K562 (cell line): ENCODE measurements at regions not wholly inside any gene's neighbourhood (a gene's known extent, or its start where the extent isn't known, plus 50 kb on each side); places are given as distances from the start of the nearest gene placed in this dataset.
A peak's percentile ranks its signal among the peaks of the same experiment; 100 is the strongest.

ENCODE experiments used
- ASH1L ChIP-seq: fragments of 450-650 bp; IDR thresholded peaks from 2 replicates; pipeline ENCODE4 v1.6.1; 2018; ENCODE audit warnings: borderline replicate concordance, mild to moderate bottlenecking, low read depth; ENCODE audit not compliant: partially characterized antibody
- CBFA2T2 ChIP-seq: fragments of 450-650 bp; conservative IDR thresholded peaks from 2 replicates; pipeline ENCODE4 v1.6.1; 2017; ENCODE audit warnings: mild to moderate bottlenecking
- EZH2 ChIP-seq: IDR thresholded peaks from 2 replicates; pipeline ENCODE4 v1.6.1; 2012; ENCODE audit warnings: low read depth, mild to moderate bottlenecking, inconsistent platforms, low read length, borderline replicate concordance
- FOXP1 ChIP-seq: sonication (generic); formaldehyde crosslinking; IDR thresholded peaks from 2 replicates; pipeline ENCODE4 v1.8.0; 2022; ENCODE audit warnings: mild to moderate bottlenecking, missing genetic modification reagents
- GATA2 ChIP-seq: sonication (generic); formaldehyde crosslinking; IDR thresholded peaks from 2 replicates; pipeline ENCODE4 v1.4.0; 2020; ENCODE audit warnings: mild to moderate bottlenecking, missing genetic modification reagents
- GTF2A2 ChIP-seq: IDR thresholded peaks from 2 replicates; pipeline ENCODE4 v1.6.1; 2016; ENCODE audit warnings: mild to moderate bottlenecking, missing genetic modification characterization, missing compliant biosample characterization
- IRF2 ChIP-seq: sonication (generic); formaldehyde crosslinking; IDR thresholded peaks from 2 replicates; pipeline ENCODE4 v1.8.1; 2022; ENCODE audit warnings: mild to moderate bottlenecking, missing genetic modification reagents
- NFIC ChIP-seq: fragments of 450-650 bp; IDR thresholded peaks from 2 replicates; pipeline ENCODE4 v1.6.1; 2017; ENCODE audit warnings: mild to moderate bottlenecking, inconsistent platforms
- NR2C2 ChIP-seq, 2 experiments: fragments of 200-800 bp in 1 of 2; sonication (Bioruptor generic) in 1 of 2; sonication (generic) in 1 of 2; formaldehyde crosslinking in 1 of 2; IDR thresholded peaks; 2 replicates each; pipeline versions ENCODE4 v1.6.1 to v1.8.0; 2016 to 2022; ENCODE audit warnings: mild to moderate bottlenecking in 1 of 2, missing compliant biosample characterization in 1 of 2, missing genetic modification characterization in 1 of 2, missing genetic modification reagents in 1 of 2
- RBBP5 ChIP-seq: fragments of 200-600 bp; sonication (generic); IDR thresholded peaks from 2 replicates; pipeline ENCODE4 v1.6.1; 2012; ENCODE audit warnings: borderline replicate concordance, mild to moderate bottlenecking, low read length, control low read depth, inconsistent platforms; ENCODE audit not compliant: insufficient read depth, poor library complexity, severe bottlenecking
- RFX7 ChIP-seq: fragments of 250-450 bp; sonication (Bioruptor Pico); IDR thresholded peaks from 2 replicates; pipeline ENCODE4 v1.5.1; 2021; ENCODE audit warnings: mild to moderate bottlenecking
- RHOXF2B ChIP-seq: fragments of 250-450 bp; sonication (Bioruptor Pico); conservative IDR thresholded peaks from 2 replicates; pipeline ENCODE4 v1.5.1; 2021
- SMC3 ChIP-seq: conservative IDR thresholded peaks from 2 replicates; pipeline ENCODE4 v1.6.1; 2011; ENCODE audit warnings: low read depth, low read length, improper control_type of control experiment; ENCODE audit not compliant: insufficient read depth
- TEAD1 ChIP-seq, 2 experiments: fragments of 450-650 bp in 1 of 2; sonication (generic) in 1 of 2; formaldehyde crosslinking; IDR thresholded peaks; 2 replicates each; pipeline versions ENCODE4 v1.4.0 to v1.8.0; 2020 to 2022; ENCODE audit warnings: mild to moderate bottlenecking in 2 of 2, missing genetic modification reagents in 1 of 2
- TFAM ChIP-seq: fragments of 250-450 bp; sonication (Bioruptor Pico); conservative IDR thresholded peaks from 2 replicates; pipeline ENCODE4 v1.5.0; 2021; ENCODE audit warnings: mild to moderate bottlenecking, moderate library complexity
- TRIM28 ChIP-seq: fragments of 450-650 bp; IDR thresholded peaks from 2 replicates; pipeline ENCODE4 v1.6.1; 2017
- YBX1 ChIP-seq: fragments of 450-650 bp; IDR thresholded peaks from 2 replicates; pipeline ENCODE4 v1.7.1; 2016; ENCODE audit warnings: mild to moderate bottlenecking
- ZNF316 ChIP-seq: fragments of 450-650 bp; IDR thresholded peaks from 2 replicates; pipeline ENCODE4 v1.6.1; 2016
- ZNF764 ChIP-seq: fragments of 250-450 bp; sonication (Bioruptor Pico); IDR thresholded peaks from 2 replicates; pipeline ENCODE4 v1.4.0; 2020; ENCODE audit warnings: low read depth, mild to moderate bottlenecking, moderate library complexity
- TF ChIP-seq, protein P1 (sequence below): fragments of 250-450 bp; sonication (Bioruptor Pico); IDR thresholded peaks from 2 replicates; pipeline ENCODE4 v1.8.0; 2021; ENCODE audit warnings: moderate library complexity, mild to moderate bottlenecking, inconsistent platforms
- TF ChIP-seq, protein P2 (sequence below): sonication (generic); formaldehyde crosslinking; IDR thresholded peaks from 2 replicates; pipeline ENCODE4 v1.8.0; 2022; ENCODE audit warnings: mild to moderate bottlenecking, missing genetic modification reagents, borderline replicate concordance
- TF ChIP-seq, protein P3 (sequence below): sonication (generic); formaldehyde crosslinking; IDR thresholded peaks from 2 replicates; pipeline ENCODE4 v1.8.0; 2022; ENCODE audit warnings: missing genetic modification reagents, mild to moderate bottlenecking, moderate library complexity, borderline replicate concordance
- TF ChIP-seq, protein P4 (sequence below): fragments of 150-350 bp; conservative IDR thresholded peaks from 2 replicates; pipeline ENCODE4 v1.6.1; 2014; ENCODE audit warnings: low read length
- TF ChIP-seq, protein P5 (sequence below): fragments of 450-650 bp; IDR thresholded peaks from 2 replicates; pipeline ENCODE4 v1.6.1; 2016; ENCODE audit warnings: missing biosample characterization, missing genetic modification characterization

DNA sequence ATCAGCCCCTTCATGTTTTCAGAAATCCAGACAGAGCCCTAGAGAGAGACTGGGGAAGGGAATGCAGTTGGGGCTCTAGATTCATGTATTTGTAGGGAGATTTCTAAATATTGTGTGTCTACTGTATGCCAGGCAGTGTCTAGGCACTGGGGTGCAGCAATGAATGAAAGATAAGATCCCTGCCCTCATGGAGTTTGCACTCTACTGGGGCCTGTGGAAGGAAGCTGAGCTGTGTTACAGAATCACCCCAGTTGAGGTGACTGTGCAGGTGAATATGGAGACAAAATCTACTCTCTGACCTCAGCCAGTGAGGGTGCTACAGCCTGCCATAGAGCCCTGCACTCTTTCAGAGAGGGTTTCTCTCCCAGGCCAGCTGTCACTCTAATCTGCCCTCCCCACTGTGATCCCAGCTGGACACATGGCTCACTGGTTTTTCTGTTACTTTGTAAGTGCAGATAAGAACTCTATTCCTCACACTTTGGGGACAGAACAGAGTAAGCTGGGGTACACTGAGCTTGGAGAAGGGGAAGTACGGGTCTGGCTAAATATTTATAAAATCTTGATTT, 69.2 kb upstream of the E2F3 start (continued):
- TF ChIP-seq, protein P1, sequence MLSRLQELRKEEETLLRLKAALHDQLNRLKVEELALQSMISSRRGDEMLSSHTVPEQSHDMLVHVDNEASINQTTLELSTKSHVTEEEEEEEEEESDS (CRISPR knock-in tag): no peak
- peak; percentile 81 for TF ChIP-seq ZNF316
- peak; percentile 33; the same call in 1 of the 2 replicates for TF ChIP-seq GATA2
- TF ChIP-seq FOXP1 (CRISPR knock-in tag): no peak
- no peak for TF ChIP-seq IRF2 (CRISPR knock-in tag)
- no peak for TF ChIP-seq YBX1
- no peak for TF ChIP-seq ZNF764 (CRISPR knock-in tag)
- no peak for TF ChIP-seq NFIC
- TF ChIP-seq RBBP5: no peak
- TF ChIP-seq NR2C2 (CRISPR knock-in tag; IDR thresholded peaks at IDR 0.05): no peak
- TF ChIP-seq NR2C2 (tag; IDR thresholded peaks at IDR 0.05): no peak
- no peak for TF ChIP-seq TEAD1 (CRISPR knock-in tag; IDR thresholded peaks at IDR 0.05)
- TF ChIP-seq RFX7 (CRISPR knock-in tag): no peak
- TF ChIP-seq, protein P2, sequence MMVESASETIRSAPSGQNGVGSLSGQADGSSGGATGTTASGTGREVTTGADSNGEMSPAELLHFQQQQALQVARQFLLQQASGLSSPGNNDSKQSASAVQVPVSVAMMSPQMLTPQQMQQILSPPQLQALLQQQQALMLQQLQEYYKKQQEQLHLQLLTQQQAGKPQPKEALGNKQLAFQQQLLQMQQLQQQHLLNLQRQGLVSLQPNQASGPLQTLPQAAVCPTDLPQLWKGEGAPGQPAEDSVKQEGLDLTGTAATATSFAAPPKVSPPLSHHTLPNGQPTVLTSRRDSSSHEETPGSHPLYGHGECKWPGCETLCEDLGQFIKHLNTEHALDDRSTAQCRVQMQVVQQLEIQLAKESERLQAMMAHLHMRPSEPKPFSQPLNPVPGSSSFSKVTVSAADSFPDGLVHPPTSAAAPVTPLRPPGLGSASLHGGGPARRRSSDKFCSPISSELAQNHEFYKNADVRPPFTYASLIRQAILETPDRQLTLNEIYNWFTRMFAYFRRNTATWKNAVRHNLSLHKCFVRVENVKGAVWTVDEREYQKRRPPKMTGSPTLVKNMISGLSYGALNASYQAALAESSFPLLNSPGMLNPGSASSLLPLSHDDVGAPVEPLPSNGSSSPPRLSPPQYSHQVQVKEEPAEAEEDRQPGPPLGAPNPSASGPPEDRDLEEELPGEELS (CRISPR knock-in tag): no peak
- TF ChIP-seq ASH1L: no peak
- TF ChIP-seq SMC3: no peak
- TF ChIP-seq, protein P3, sequence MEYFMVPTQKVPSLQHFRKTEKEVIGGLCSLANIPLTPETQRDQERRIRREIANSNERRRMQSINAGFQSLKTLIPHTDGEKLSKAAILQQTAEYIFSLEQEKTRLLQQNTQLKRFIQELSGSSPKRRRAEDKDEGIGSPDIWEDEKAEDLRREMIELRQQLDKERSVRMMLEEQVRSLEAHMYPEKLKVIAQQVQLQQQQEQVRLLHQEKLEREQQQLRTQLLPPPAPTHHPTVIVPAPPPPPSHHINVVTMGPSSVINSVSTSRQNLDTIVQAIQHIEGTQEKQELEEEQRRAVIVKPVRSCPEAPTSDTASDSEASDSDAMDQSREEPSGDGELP (CRISPR knock-in tag): peak; percentile 77
- TF ChIP-seq, protein P4, sequence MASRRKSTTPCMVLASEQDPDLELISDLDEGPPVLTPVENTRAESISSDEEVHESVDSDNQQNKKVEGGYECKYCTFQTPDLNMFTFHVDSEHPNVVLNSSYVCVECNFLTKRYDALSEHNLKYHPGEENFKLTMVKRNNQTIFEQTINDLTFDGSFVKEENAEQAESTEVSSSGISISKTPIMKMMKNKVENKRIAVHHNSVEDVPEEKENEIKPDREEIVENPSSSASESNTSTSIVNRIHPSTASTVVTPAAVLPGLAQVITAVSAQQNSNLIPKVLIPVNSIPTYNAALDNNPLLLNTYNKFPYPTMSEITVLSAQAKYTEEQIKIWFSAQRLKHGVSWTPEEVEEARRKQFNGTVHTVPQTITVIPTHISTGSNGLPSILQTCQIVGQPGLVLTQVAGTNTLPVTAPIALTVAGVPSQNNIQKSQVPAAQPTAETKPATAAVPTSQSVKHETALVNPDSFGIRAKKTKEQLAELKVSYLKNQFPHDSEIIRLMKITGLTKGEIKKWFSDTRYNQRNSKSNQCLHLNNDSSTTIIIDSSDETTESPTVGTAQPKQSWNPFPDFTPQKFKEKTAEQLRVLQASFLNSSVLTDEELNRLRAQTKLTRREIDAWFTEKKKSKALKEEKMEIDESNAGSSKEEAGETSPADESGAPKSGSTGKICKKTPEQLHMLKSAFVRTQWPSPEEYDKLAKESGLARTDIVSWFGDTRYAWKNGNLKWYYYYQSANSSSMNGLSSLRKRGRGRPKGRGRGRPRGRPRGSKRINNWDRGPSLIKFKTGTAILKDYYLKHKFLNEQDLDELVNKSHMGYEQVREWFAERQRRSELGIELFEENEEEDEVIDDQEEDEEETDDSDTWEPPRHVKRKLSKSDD: no peak
- no peak for TF ChIP-seq RHOXF2B (CRISPR knock-in tag)
- TF ChIP-seq EZH2: no peak
- peak; percentile 81 for TF ChIP-seq TRIM28
- TF ChIP-seq, protein P5, sequence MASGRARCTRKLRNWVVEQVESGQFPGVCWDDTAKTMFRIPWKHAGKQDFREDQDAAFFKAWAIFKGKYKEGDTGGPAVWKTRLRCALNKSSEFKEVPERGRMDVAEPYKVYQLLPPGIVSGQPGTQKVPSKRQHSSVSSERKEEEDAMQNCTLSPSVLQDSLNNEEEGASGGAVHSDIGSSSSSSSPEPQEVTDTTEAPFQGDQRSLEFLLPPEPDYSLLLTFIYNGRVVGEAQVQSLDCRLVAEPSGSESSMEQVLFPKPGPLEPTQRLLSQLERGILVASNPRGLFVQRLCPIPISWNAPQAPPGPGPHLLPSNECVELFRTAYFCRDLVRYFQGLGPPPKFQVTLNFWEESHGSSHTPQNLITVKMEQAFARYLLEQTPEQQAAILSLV (tag): no peak
- no peak for TF ChIP-seq GTF2A2
- no peak for TF ChIP-seq TFAM (CRISPR knock-in tag)
- peak; percentile 58 for TF ChIP-seq CBFA2T2
